H9 (cell line): ENCODE measurements at regions not wholly inside any gene's neighbourhood (a gene's known extent, or its start where the extent isn't known, plus 50 kb on each side); places are given as distances from the start of the nearest gene placed in this dataset.
A peak's percentile ranks its signal among the peaks of the same experiment; 100 is the strongest.

Source experiments
- DNase-seq: peaks from one replicate; pipeline ENCODE4 v3.0.0-alpha.2; 2017
- H2AFZ ChIP-seq: one replicate; pipeline ENCODE4 v1.6.1; 2013; ENCODE audit warnings: mild to moderate bottlenecking, low read length, control low read depth, moderate library complexity
- H2AK5ac ChIP-seq: 2 replicates; pipeline ENCODE4 v1.6.1; 2013; ENCODE audit warnings: low read length, control low read depth, mixed read lengths; ENCODE audit not compliant: insufficient read length
- H2BK120ac ChIP-seq: one replicate; pipeline ENCODE4 v1.6.1; 2013; ENCODE audit warnings: low read depth, mild to moderate bottlenecking, low read length, control low read depth, inconsistent platforms; ENCODE audit not compliant: poor library complexity, severe bottlenecking
- H2BK12ac ChIP-seq: 2 replicates; pipeline ENCODE4 v1.6.1; 2013; ENCODE audit warnings: low read length, control low read depth, mixed read lengths, low read depth; ENCODE audit not compliant: insufficient read length
- H2BK15ac ChIP-seq: 2 replicates; pipeline ENCODE4 v1.6.1; 2013; ENCODE audit warnings: low read depth, low read length, control low read depth
- H2BK20ac ChIP-seq: one replicate; pipeline ENCODE4 v1.6.1; 2013; ENCODE audit warnings: low read depth, mild to moderate bottlenecking, low read length, control low read depth, inconsistent platforms; ENCODE audit not compliant: poor library complexity, severe bottlenecking
- H2BK5ac ChIP-seq: 2 replicates; pipeline ENCODE4 v1.6.1; 2013; ENCODE audit warnings: low read length, control low read depth, mixed read lengths; ENCODE audit not compliant: insufficient read length
- H3K14ac ChIP-seq: 2 replicates; pipeline ENCODE4 v1.6.1; 2013; ENCODE audit warnings: low read length, control low read depth; ENCODE audit not compliant: insufficient read depth
- H3K18ac ChIP-seq: 2 replicates; pipeline ENCODE4 v1.6.1; 2013; ENCODE audit warnings: low read depth, mild to moderate bottlenecking, mixed read lengths, low read length, control low read depth; ENCODE audit not compliant: insufficient read length
- H3K23ac ChIP-seq: 2 replicates; pipeline ENCODE4 v1.6.1; 2013; ENCODE audit warnings: low read length, control low read depth, mixed read lengths, low read depth; ENCODE audit not compliant: insufficient read length
- H3K23me2 ChIP-seq: 2 replicates; pipeline ENCODE4 v1.6.1; 2013; ENCODE audit warnings: low read depth, mild to moderate bottlenecking, mixed read lengths, low read length, control low read depth; ENCODE audit not compliant: insufficient read length, poor library complexity, severe bottlenecking
- H3K27ac ChIP-seq: 2 replicates; pipeline ENCODE4 v1.5.1; 2013; ENCODE audit warnings: low read length, control low read depth, mixed read lengths, low read depth; ENCODE audit not compliant: insufficient read length
- H3K27me3 ChIP-seq: 2 replicates; pipeline ENCODE4 v1.6.1; 2013; ENCODE audit warnings: low read length, control low read depth, inconsistent platforms; ENCODE audit not compliant: insufficient read depth
- H3K4ac ChIP-seq: 2 replicates; pipeline ENCODE4 v1.6.1; 2013; ENCODE audit warnings: low read depth, mild to moderate bottlenecking, control low read depth, inconsistent platforms, low read length, moderate library complexity
- H3K4me1 ChIP-seq: 2 replicates; pipeline ENCODE4 v1.6.1; 2013; ENCODE audit warnings: low read length, control low read depth, inconsistent platforms; ENCODE audit not compliant: insufficient read depth
- H3K4me2 ChIP-seq: 2 replicates; pipeline ENCODE4 v1.6.1; 2013; ENCODE audit warnings: low read length, control low read depth, mixed read lengths; ENCODE audit not compliant: insufficient read length, insufficient read depth
- H3K56ac ChIP-seq: 2 replicates; pipeline ENCODE4 v1.6.1; 2013; ENCODE audit warnings: low read depth, mild to moderate bottlenecking, mixed read lengths, low read length, control low read depth; ENCODE audit not compliant: insufficient read length
- H3K79me1 ChIP-seq: 2 replicates; pipeline ENCODE4 v1.6.1; 2013; ENCODE audit warnings: low read depth, mild to moderate bottlenecking, moderate library complexity, low read length, control low read depth, inconsistent platforms; ENCODE audit not compliant: insufficient read depth, poor library complexity, severe bottlenecking
- H3K79me2 ChIP-seq: 2 replicates; pipeline ENCODE4 v1.6.1; 2013; ENCODE audit warnings: low read length, control low read depth, inconsistent platforms; ENCODE audit not compliant: insufficient read depth
- H3K9ac ChIP-seq: 2 replicates; pipeline ENCODE4 v1.6.1; 2013; ENCODE audit warnings: low read length, control low read depth, mixed read lengths; ENCODE audit not compliant: insufficient read length; ENCODE audit errors: extremely low read depth
- H3K9me3 ChIP-seq: one replicate; pipeline ENCODE4 v1.6.1; 2013; ENCODE audit warnings: low read depth, low read length, inconsistent platforms; ENCODE audit not compliant: control insufficient read depth
- H3T11ph ChIP-seq: one replicate; pipeline ENCODE4 v1.6.1; 2013; ENCODE audit warnings: mild to moderate bottlenecking, low read length, control low read depth, inconsistent platforms
- H4K20me1 ChIP-seq: one replicate; pipeline ENCODE4 v1.6.1; 2013; ENCODE audit not compliant: control insufficient read depth, insufficient read length, insufficient read depth
- H4K5ac ChIP-seq: 2 replicates; pipeline ENCODE4 v1.6.1; 2013; ENCODE audit warnings: low read depth, mild to moderate bottlenecking, mixed read lengths, low read length, control low read depth; ENCODE audit not compliant: insufficient read length
- H4K8ac ChIP-seq: replicated peaks from 2 replicates; pipeline ENCODE4 v1.6.1; 2013; ENCODE audit warnings: low read length, control low read depth, mixed read lengths, low read depth; ENCODE audit not compliant: insufficient read length
- H4K91ac ChIP-seq: 2 replicates; pipeline ENCODE4 v1.6.1; 2013; ENCODE audit warnings: low read depth, mild to moderate bottlenecking, moderate library complexity, mixed read lengths, low read length, control low read depth; ENCODE audit not compliant: insufficient read length
- H3K27ac Mint-ChIP-seq, 3 experiments: 2 replicates in 2 of 3; 3 replicates in 1 of 3; pipeline ENCODE4 v1.8.0; 2020 to 2021; ENCODE audit warnings: mixed read lengths in 3 of 3, mild to moderate bottlenecking in 1 of 3, moderate library complexity in 1 of 3
- H3K27me3 Mint-ChIP-seq: 2 replicates; pipeline ENCODE4 v1.8.0; 2021; ENCODE audit warnings: low read depth, mild to moderate bottlenecking, moderate library complexity, mixed read lengths
- H3K36me3 Mint-ChIP-seq, 3 experiments: 2 replicates in 2 of 3; 3 replicates in 1 of 3; pipeline ENCODE4 v1.8.0; 2020 to 2021; ENCODE audit warnings: low read depth in 3 of 3, mixed read lengths in 3 of 3; ENCODE audit not compliant: insufficient read depth in 1 of 3
- H3K4me1 Mint-ChIP-seq, 2 experiments: 2 replicates each; pipeline ENCODE4 v1.8.0; 2020; ENCODE audit warnings: mixed read lengths in 2 of 2
- H3K4me3 Mint-ChIP-seq, 2 experiments: 2 replicates in 1 of 2; 3 replicates in 1 of 2; pipeline ENCODE4 v1.8.0; 2020 to 2021; ENCODE audit warnings: mild to moderate bottlenecking in 2 of 2, mixed read lengths in 2 of 2, moderate library complexity in 1 of 2
- H3K9me3 Mint-ChIP-seq, 2 experiments: 2 replicates in 1 of 2; 3 replicates in 1 of 2; pipeline ENCODE4 v1.8.0; 2020; ENCODE audit warnings: mild to moderate bottlenecking in 2 of 2, mixed read lengths in 2 of 2, moderate library complexity in 1 of 2
- WGBS: extraction: QIAGEN DNeasy Blood & Tissue Kit; methylation state at CpG from one replicate; pipeline ENCODE4 v1.1.7; 2013; ENCODE audit warnings: missing lambda C conversion rate, low lambda C conversion rate, mixed read lengths; ENCODE audit not compliant: insufficient read length; ENCODE audit errors: extremely low coverage; 5-methylcytosine and 5-hydroxymethylcytosine counted together
- TF ChIP-seq, protein P1 (sequence below): fragments of 200-600 bp; sonication (generic); conservative IDR thresholded peaks from 3 replicates; pipeline ENCODE4 v1.8.0; 2021; ENCODE audit warnings: antibody characterized with exemption, mild to moderate bottlenecking

DNA sequence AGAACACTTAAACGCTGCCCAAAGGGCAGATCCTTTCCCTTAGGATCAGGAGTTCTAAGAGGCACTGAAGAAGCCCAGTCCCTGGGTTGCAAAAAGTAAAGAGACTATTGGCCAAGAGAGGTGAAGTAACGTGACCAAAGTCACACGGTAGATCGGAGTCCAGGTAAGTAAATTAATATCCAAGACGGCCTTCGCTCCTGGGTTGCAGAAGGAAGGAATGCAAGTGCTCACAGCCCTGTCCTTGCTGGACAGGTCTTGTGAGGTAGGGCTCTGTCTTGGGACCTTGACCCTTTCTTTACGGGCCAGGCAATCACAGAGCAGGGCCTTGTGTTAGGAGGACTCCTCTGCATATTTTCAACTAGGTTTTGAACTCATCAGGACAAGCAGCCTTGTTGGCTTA is 243.7 kb upstream of the PDE10A start:
- Histone ChIP-seq H3T11ph (no peak overlapping the region), H2BK20ac (no peak overlapping the region), H3K18ac (no peak overlapping the region), H2BK5ac (no peak overlapping the region), H3K4me1 (no peaks in the 10 kb centered on the region), H2AFZ (no peak overlapping the region), H3K79me1 (no peaks in the 10 kb centered on the region), H2BK12ac (no peak overlapping the region), H3K23me2 (no peaks in the 10 kb centered on the region), H3K27ac (no peak overlapping the region), H2BK120ac (no peak overlapping the region), H4K20me1 (no peaks in the 10 kb centered on the region), H4K8ac (no peak overlapping the region), H4K91ac (no peak overlapping the region), H3K4me2 (no peak overlapping the region), H3K9ac (no peak overlapping the region), H3K4ac (no peak overlapping the region), H2AK5ac (no peak overlapping the region), H3K14ac (no peak overlapping the region; the same call in 1 of the 2 replicates), H3K23ac (no peak overlapping the region), H3K56ac (no peak overlapping the region), H3K27me3 (no peaks in the 10 kb centered on the region), H2BK15ac (no peak overlapping the region), H3K9me3 (no peaks in the 10 kb centered on the region), H3K79me2 (no peaks in the 10 kb centered on the region), H4K5ac (no peak overlapping the region)
- no peak overlapping the region for H3K4me3 Mint-ChIP-seq
- no peak for DNase-seq
- TF ChIP-seq, protein P1, sequence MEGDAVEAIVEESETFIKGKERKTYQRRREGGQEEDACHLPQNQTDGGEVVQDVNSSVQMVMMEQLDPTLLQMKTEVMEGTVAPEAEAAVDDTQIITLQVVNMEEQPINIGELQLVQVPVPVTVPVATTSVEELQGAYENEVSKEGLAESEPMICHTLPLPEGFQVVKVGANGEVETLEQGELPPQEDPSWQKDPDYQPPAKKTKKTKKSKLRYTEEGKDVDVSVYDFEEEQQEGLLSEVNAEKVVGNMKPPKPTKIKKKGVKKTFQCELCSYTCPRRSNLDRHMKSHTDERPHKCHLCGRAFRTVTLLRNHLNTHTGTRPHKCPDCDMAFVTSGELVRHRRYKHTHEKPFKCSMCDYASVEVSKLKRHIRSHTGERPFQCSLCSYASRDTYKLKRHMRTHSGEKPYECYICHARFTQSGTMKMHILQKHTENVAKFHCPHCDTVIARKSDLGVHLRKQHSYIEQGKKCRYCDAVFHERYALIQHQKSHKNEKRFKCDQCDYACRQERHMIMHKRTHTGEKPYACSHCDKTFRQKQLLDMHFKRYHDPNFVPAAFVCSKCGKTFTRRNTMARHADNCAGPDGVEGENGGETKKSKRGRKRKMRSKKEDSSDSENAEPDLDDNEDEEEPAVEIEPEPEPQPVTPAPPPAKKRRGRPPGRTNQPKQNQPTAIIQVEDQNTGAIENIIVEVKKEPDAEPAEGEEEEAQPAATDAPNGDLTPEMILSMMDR: no peak
- no peaks in the 10 kb centered on the region for H3K36me3 Mint-ChIP-seq
- no CpG with 5 or more reads among the region's 7 CpGs for WGBS
- peak overlapping the region in 1 of 3 experiments; percentile 9; a peak in 1 of 7 replicates for H3K27ac Mint-ChIP-seq
- peaks cover 20% of the 10 kb centered on the region for H3K27me3 Mint-ChIP-seq
- peaks cover 0 to 2% of the 10 kb centered on the region in 2 experiments; a peak in 3 of 5 replicates for H3K9me3 Mint-ChIP-seq
- no peaks in the 10 kb centered on the region for H3K4me1 Mint-ChIP-seq
